Spleen (tissue), 7 donors: ENCODE measurements at regions not wholly inside any gene's neighbourhood (a gene's known extent, or its start where the extent isn't known, plus 50 kb on each side); places are given as distances from the start of the nearest gene placed in this dataset.

ENCODE experiments used
- CTCF ChIP-seq, 11 experiments: fragments of 200-600 bp in 7 of 11; fragments of 450-650 bp in 4 of 11; sonication (generic) in 4 of 11; IDR thresholded peaks in 8 of 11; conservative IDR thresholded peaks in 3 of 11; 1 replicate in 7 of 11; 2 replicates in 4 of 11; pipeline versions ENCODE4 v1.4.0 to v1.8.0; 2016 to 2021; ENCODE audit warnings: antibody characterized with exemption in 11 of 11, inconsistent platforms in 4 of 11, mild to moderate bottlenecking in 1 of 11
- POLR2AphosphoS5 ChIP-seq, 3 donors: sonication (generic); formaldehyde crosslinking; IDR thresholded peaks; one replicate each; pipeline ENCODE4 v1.5.1; 2017; ENCODE audit warnings: antibody characterized with exemption in 3 of 3
- donor health status: DM: no; HTN: no; CAD: no; lungs with moderate emphysema.
- donor health status: DM: no; HTN: no; CAD: no.
- donor health status: DM: no; HTN: no; CAD: no.

DNA sequence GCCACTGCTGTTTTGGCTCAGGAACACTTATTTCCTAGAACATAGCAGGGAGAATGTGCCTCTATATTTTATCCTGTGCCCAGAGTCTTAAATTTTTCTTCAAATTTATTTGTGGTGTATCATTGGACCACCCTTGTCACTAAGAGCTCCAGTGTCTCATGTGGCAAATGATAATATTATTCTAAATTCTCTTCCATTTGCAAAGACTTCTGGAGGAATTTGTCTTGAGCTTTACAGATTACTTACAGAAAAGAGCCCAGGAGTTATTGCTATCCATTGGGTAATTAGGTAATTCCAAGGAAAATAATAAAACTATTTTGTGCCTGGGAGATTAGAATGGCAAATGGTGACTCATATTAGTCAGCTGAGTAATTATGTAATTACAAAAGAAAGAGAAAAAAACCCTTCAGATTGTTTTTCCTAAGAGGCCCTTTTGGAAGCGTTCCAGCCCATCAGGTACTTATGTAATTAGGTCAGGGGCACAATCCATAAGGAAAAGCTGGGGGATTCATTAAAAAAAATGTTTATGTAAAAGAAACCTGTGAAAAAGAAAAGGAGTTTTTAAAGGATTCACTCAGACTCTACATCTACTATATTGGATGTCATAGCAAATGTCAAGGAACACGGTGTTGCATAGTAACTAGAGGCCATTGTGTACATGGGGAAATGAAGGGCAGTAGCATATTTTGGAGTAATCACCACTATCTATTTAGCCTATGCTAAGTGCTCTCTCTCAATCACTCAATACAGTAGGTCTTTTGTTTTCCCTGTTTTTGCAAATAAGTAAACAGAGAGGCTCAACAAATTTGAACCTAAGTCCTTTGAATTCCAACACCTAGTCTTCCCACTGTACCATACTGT, 380.9 kb upstream of the RARB start:
- TF ChIP-seq CTCF (IDR thresholded peaks at IDR 0.05 in 8 of 11, conservative IDR thresholded peaks at IDR 0.05 in 3 of 11) (no peak), POLR2AphosphoS5 (IDR thresholded peaks at IDR 0.05) (no peak)
